ENCODE measurements at regions not wholly inside any gene's neighbourhood (a gene's known extent, or its start where the extent isn't known, plus 50 kb on each side); places are given as distances from the start of the nearest gene placed in this dataset.

DNA sequence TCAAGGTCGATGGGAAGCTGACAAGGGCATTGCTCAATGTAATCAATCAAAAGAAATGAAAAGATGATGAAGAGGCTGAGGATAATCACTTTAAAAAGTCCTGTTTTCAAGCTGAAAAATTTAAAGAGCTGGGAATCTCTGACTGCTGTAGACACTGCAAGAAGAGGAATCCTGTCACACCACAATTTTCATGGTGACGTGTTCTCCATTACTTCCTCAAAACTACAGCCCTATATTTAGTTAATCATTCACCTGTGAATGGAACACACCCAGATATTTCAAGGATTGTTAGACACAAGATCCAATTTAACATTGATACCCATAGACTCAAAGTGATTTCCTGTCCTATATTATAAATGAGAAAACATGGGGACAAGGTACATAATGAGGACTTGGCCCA lies 1048.3 kb downstream of the AMY1C start:
- TF ChIP-seq, protein P1, sequence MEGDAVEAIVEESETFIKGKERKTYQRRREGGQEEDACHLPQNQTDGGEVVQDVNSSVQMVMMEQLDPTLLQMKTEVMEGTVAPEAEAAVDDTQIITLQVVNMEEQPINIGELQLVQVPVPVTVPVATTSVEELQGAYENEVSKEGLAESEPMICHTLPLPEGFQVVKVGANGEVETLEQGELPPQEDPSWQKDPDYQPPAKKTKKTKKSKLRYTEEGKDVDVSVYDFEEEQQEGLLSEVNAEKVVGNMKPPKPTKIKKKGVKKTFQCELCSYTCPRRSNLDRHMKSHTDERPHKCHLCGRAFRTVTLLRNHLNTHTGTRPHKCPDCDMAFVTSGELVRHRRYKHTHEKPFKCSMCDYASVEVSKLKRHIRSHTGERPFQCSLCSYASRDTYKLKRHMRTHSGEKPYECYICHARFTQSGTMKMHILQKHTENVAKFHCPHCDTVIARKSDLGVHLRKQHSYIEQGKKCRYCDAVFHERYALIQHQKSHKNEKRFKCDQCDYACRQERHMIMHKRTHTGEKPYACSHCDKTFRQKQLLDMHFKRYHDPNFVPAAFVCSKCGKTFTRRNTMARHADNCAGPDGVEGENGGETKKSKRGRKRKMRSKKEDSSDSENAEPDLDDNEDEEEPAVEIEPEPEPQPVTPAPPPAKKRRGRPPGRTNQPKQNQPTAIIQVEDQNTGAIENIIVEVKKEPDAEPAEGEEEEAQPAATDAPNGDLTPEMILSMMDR (IDR thresholded peaks at IDR 0.05) = no peak
- TF ChIP-seq EZH2 (IDR thresholded peaks at IDR 0.05; ENCODE audit: borderline replicate concordance, insufficient read depth, low read depth, low read length, poor library complexity, severe bottlenecking) = no peak
